Gastroesophageal sphincter (tissue), 4 donors: ENCODE measurements at regions not wholly inside any gene's neighbourhood (a gene's known extent, or its start where the extent isn't known, plus 50 kb on each side); places are given as distances from the start of the nearest gene placed in this dataset.

ENCODE experiments used
- ATAC-seq: fragments of 150-250 bp; one replicate; pipeline ENCODE4 v1.9.1; 2016; ENCODE audit warnings: mild to moderate bottlenecking, moderate library complexity
- H3K27ac ChIP-seq, 4 donors: fragments of 200-600 bp; sonication (generic) in 3 of 4; 1 replicate in 3 of 4; 2 replicates in 1 of 4; pipeline ENCODE4 v1.5.1; 2016 to 2019
- H3K27me3 ChIP-seq: fragments of 200-600 bp; sonication (generic); one replicate; pipeline ENCODE4 v1.5.1; 2019
- H3K36me3 ChIP-seq, 2 donors: fragments of 200-600 bp; sonication (generic); one replicate each; pipeline ENCODE4 v1.5.1; 2019; ENCODE audit warnings: control low read depth in 1 of 2
- H3K4me1 ChIP-seq, 3 donors: fragments of 200-600 bp; sonication (generic); 1 replicate in 2 of 3; 2 replicates in 1 of 3; pipeline ENCODE4 v1.5.1; 2016 to 2019; ENCODE audit warnings: control low read depth in 2 of 3
- H3K4me3 ChIP-seq, 2 donors: fragments of 200-600 bp; sonication (generic); one replicate each; pipeline ENCODE4 v1.5.1; 2019; ENCODE audit warnings: mild to moderate bottlenecking in 1 of 2, moderate library complexity in 1 of 2
- H3K9me3 ChIP-seq, 3 donors: fragments of 200-600 bp; sonication (generic); one replicate each; pipeline ENCODE4 v1.5.1; 2017 to 2019; ENCODE audit warnings: control low read depth in 2 of 3
- CTCF ChIP-seq, 4 experiments: fragments of 200-600 bp in 2 of 4; fragments of 450-650 bp in 2 of 4; sonication (generic) in 1 of 4; IDR thresholded peaks; one replicate each; pipeline ENCODE4 v1.5.1; 2017 to 2019; ENCODE audit warnings: antibody characterized with exemption in 4 of 4, mild to moderate bottlenecking in 2 of 4, moderate library complexity in 2 of 4
- EP300 ChIP-seq: sonication (generic); formaldehyde crosslinking; IDR thresholded peaks from one replicate; pipeline ENCODE4 v1.6.1; 2017; ENCODE audit warnings: antibody characterized with exemption, mild to moderate bottlenecking
- POLR2A ChIP-seq, 2 donors: fragments of 450-650 bp; IDR thresholded peaks; one replicate each; pipeline ENCODE4 v1.6.1; 2017; ENCODE audit warnings: antibody characterized with exemption in 2 of 2, mild to moderate bottlenecking in 2 of 2, moderate library complexity in 1 of 2
- POLR2AphosphoS5 ChIP-seq: sonication (generic); formaldehyde crosslinking; IDR thresholded peaks from one replicate; pipeline ENCODE4 v1.6.1; 2017; ENCODE audit warnings: antibody characterized with exemption
- WGBS, 2 donors: methylation state at CpG; one replicate each; pipeline ENCODE4 v1.1.5; 2018; ENCODE audit warnings: low coverage in 1 of 2; 5-methylcytosine and 5-hydroxymethylcytosine counted together
- small RNA-seq, 4 donors: library from RNA; depleted of rRNA; stranded (forward); fragments of <200 nt; gene quantifications; one replicate each; pipeline ENCODE3, GENCODE V24; 2016

DNA sequence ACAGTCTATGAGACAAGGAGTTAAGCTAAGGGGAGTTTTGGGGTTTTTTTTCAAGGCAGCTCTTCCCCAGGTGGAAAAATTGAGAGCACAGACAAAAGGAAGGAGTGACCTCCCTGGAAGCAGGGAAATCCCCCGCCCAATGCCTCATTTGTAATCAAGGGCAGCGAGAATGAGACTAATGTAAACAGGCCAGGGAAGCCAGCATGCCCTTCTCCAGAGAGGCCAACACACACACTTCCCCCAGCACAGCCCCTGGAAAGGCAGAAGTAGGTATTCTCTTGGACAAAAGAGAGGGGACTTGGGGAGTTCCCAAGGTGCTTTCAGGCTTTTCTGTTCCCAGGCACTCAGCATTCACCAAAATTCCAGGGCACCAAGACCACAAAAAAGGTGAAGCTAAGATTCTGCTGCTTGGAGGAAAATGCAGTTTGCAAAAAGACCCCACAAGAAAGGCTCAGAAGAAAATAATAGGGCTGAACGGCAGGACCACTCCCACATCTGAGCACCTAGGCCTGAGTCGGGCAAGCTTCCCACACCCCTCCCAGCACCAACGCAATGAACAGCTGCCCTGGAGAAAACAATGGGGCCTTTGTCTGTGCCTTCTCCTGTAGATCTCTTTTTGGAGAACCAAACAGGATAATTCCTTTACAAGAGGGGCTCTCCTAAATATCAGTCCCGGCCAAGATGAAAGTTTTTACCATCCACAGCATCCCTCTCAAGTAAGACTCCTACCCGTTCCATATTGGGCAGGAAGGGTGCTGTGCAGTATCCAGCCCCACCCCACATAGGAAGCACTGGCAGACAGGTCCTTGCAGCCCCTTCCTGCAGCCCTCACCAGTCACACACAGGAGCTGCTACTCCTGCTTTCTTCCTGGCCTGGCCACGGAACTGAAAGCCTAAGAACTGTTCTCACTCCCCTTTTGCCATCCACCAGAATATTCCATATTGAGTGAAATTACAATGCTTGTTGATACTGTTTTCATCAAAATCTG, 70.7 kb upstream of the AKIP1 start:
- no peaks in the 10 kb centered on the region for H3K27me3 ChIP-seq
- no peak for TF ChIP-seq POLR2A (IDR thresholded peaks at IDR 0.05)
- no peak for TF ChIP-seq CTCF (IDR thresholded peaks at IDR 0.05)
- H3K27ac ChIP-seq, result peak overlapping the region in 3 of 4 donors; percentile 35 to 66 (median 63)
- no peaks in the 10 kb centered on the region for H3K9me3 ChIP-seq
- no peaks in the 10 kb centered on the region for H3K36me3 ChIP-seq
- no peak overlapping the region for H3K4me3 ChIP-seq
- H3K4me1 ChIP-seq, result peaks cover 3 to 46% (median 8%) of the 10 kb centered on the region in 3 donors
- peak; percentile 43 for ATAC-seq
- 34 to 35% methylated on average over 5 to 7 of the region's 8 CpGs for WGBS, 2 donors

DNA sequence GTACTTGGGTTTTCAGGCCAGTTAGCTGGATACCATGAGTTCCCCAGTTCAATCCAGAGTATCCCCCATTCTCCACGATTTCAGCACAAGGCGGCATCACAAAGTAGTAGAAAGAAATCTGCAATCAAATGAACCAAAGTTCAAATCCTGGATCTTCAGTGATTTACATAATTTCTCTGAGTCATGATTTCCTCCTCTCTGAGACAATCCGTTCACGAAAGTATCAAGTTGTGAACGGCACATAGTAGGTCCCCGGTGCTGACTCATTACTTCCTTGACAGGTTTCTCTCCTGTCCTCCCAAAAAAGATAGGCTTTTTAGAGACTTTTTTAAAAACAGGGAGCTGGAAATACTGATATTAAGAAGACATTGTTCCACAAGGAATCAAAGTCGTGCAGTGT, 69.1 kb upstream of the AKIP1 start:
- Histone ChIP-seq H3K4me3 (no peak overlapping the region), H3K9me3 (no peaks in the 10 kb centered on the region), H3K4me1 (peaks cover 3 to 46% (median 8%) of the 10 kb centered on the region in 3 donors), H3K27me3 (no peaks in the 10 kb centered on the region), H3K36me3 (no peaks in the 10 kb centered on the region), H3K27ac (peak overlapping the region in 2 of 4 donors; percentile 21 to 43)
- 58 to 67% methylated on average over 4 to 5 of the region's 7 CpGs for WGBS, 2 donors
- no peak for ATAC-seq
- TF ChIP-seq POLR2AphosphoS5 (no peak), CTCF (IDR thresholded peaks at IDR 0.05) (no peak), POLR2A (IDR thresholded peaks at IDR 0.05) (no peak), EP300 (no peak)

GRCh38 chr11:8858808-8859207, 52.2 kb upstream of the AKIP1 start:
- no peak for ATAC-seq
- no peaks in the 10 kb centered on the region for H3K27me3 ChIP-seq
- H3K27ac ChIP-seq, result no peak overlapping the region
- H3K36me3 ChIP-seq, result no peaks in the 10 kb centered on the region
- H3K4me3 ChIP-seq, result no peak overlapping the region
- 81 to 83% methylated on average over 2 of the region's 2 CpGs for WGBS, 2 donors
- peaks cover 0 to 14% (median 0%) of the 10 kb centered on the region in 3 donors for H3K4me1 ChIP-seq
- TF ChIP-seq POLR2A (IDR thresholded peaks at IDR 0.05) (no peak), POLR2AphosphoS5 (no peak), EP300 (no peak), CTCF (IDR thresholded peaks at IDR 0.05) (no peak)
- no peaks in the 10 kb centered on the region for H3K9me3 ChIP-seq

Small RNAs in the stretch of these regions (small RNA-seq; reads per million reads assigned to genes)
- 0 reads per million in 4 donors for gene RNA5SP330
